Retinal pigment epithelial cell (primary cell): ENCODE measurements at regions not wholly inside any gene's neighbourhood (a gene's known extent, or its start where the extent isn't known, plus 50 kb on each side); places are given as distances from the start of the nearest gene placed in this dataset.

Source experiments
- DNase-seq: peaks from one replicate; pipeline ENCODE4 v3.0.0-alpha.2; 2010; ENCODE audit warnings: low read depth
- H3K4me3 ChIP-seq: 2 replicates; pipeline ENCODE4 v1.5.1; 2011; ENCODE audit warnings: mild to moderate bottlenecking, low read length, control low read depth, moderate library complexity
- TF ChIP-seq, protein P1 (sequence below): conservative IDR thresholded peaks from 2 replicates; pipeline ENCODE4 v1.5.1; 2011; ENCODE audit warnings: low read depth, low read length, control low read depth, inconsistent platforms

GRCh38 chr10:31659665-31660064, 269.0 kb downstream of the ARHGAP12 start:
- TF ChIP-seq, protein P1, sequence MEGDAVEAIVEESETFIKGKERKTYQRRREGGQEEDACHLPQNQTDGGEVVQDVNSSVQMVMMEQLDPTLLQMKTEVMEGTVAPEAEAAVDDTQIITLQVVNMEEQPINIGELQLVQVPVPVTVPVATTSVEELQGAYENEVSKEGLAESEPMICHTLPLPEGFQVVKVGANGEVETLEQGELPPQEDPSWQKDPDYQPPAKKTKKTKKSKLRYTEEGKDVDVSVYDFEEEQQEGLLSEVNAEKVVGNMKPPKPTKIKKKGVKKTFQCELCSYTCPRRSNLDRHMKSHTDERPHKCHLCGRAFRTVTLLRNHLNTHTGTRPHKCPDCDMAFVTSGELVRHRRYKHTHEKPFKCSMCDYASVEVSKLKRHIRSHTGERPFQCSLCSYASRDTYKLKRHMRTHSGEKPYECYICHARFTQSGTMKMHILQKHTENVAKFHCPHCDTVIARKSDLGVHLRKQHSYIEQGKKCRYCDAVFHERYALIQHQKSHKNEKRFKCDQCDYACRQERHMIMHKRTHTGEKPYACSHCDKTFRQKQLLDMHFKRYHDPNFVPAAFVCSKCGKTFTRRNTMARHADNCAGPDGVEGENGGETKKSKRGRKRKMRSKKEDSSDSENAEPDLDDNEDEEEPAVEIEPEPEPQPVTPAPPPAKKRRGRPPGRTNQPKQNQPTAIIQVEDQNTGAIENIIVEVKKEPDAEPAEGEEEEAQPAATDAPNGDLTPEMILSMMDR: no peak

GRCh38 chr10:31657434-31657872, 271.2 kb downstream of the ARHGAP12 start:
- TF ChIP-seq, protein P1: no peak
- no peak for DNase-seq
- no peak overlapping the region for H3K4me3 ChIP-seq

More at GRCh38 chr10:31659665-31660064, 269.0 kb downstream of the ARHGAP12 start:
- no peak overlapping the region for H3K4me3 ChIP-seq
- DNase-seq: no peak

DNA sequence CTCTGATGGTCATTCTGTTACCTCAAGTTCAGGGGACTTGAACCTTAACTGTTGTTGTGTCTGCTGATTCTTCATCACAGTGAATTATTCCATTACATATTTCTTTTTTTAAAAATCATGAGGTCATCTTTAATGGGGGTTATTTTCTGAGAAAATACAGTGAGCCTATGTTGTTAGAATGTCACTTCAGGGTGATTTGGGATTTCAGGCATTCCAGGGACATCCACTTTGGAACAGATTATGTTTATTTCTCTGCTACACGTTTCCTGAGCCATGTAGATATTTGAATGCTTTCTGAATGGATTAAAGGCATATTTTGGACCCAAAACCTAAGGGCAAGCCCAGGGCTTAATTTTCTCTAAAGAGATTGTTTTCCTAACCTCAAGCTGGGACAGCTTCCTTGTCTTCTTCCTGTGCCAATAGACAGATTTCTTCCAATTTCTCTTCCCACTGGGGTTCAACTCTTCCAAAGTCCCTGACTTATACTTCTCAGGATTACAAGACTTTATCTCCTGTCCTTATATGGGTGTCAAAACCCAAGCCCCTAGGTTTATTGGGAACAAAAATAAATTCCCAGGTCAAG, 271.7 kb downstream of the ARHGAP12 start:
- H3K4me3 ChIP-seq: no peak overlapping the region
- DNase-seq: no peak
- TF ChIP-seq, protein P1: no peak

DNA sequence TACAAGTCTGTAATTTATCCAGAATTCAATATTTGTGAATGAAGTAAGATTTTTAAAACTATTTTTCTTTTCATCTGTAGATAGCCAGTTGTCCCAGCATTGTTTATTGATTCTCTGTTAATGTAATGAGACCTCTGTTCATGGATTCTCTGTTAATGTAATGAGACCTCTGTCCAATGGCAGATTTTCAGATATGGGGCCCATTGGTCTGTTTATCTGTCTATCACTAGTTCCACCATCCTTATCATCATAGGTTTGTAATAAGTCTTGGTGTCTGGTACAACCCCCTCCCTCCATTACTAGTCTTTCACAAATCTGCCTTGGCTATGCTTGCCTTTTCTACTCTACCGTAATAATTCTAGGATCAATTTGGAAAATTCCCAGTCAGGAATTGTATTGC, 276.6 kb downstream of the ARHGAP12 start:
- no peak overlapping the region for H3K4me3 ChIP-seq
- TF ChIP-seq, protein P1: no peak
- DNase-seq: no peak

- peak; percentile 63 for DNase-seq
- H3K4me3 ChIP-seq: no peak overlapping the region
- TF ChIP-seq, protein P1: no peak
Measured at GRCh38 chr10:31650010-31650409, 278.6 kb downstream of the ARHGAP12 start.

DNA sequence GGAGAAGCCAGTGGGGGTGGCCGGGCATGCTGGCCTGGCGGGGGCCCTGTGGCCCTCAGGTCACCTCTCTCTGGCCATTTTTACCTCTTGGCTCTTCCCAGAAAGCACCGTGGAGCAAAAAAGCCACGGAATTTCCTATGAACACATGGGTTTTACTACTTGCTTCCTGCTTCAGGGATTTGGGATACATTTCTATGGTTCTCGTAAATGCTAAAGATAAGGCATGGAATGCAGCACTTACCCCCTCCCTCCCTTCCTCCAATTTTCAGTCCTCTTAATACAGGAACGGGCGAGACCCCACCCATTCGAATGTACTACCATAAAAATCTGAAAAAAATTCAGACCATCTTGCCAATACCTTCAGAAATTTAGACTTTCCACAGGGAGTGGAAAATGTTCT, 279.7 kb downstream of the ARHGAP12 start:
- no peak for DNase-seq

GRCh38 chr10:31647861-31648260, 280.8 kb downstream of the ARHGAP12 start:
- TF ChIP-seq, protein P1: no peak
- H3K4me3 ChIP-seq: no peak overlapping the region
- no peak for DNase-seq

More for the DNA sequence above, 279.7 kb downstream of the ARHGAP12 start:
- H3K4me3 ChIP-seq: no peak overlapping the region
- TF ChIP-seq, protein P1: no peak
